ENCODE measurements at regions not wholly inside any gene's neighbourhood (a gene's known extent, or its start where the extent isn't known, plus 50 kb on each side); places are given as distances from the start of the nearest gene placed in this dataset.

GRCh38 chr6:144899161-144899560 lies 614.0 kb downstream of the UTRN start:
- TF ChIP-seq, protein P1, sequence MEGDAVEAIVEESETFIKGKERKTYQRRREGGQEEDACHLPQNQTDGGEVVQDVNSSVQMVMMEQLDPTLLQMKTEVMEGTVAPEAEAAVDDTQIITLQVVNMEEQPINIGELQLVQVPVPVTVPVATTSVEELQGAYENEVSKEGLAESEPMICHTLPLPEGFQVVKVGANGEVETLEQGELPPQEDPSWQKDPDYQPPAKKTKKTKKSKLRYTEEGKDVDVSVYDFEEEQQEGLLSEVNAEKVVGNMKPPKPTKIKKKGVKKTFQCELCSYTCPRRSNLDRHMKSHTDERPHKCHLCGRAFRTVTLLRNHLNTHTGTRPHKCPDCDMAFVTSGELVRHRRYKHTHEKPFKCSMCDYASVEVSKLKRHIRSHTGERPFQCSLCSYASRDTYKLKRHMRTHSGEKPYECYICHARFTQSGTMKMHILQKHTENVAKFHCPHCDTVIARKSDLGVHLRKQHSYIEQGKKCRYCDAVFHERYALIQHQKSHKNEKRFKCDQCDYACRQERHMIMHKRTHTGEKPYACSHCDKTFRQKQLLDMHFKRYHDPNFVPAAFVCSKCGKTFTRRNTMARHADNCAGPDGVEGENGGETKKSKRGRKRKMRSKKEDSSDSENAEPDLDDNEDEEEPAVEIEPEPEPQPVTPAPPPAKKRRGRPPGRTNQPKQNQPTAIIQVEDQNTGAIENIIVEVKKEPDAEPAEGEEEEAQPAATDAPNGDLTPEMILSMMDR (IDR thresholded peaks at IDR 0.05) = no peak
- TF ChIP-seq ZFX (IDR thresholded peaks at IDR 0.05; ENCODE audit: borderline replicate concordance) = no peak

All from 22Rv1 (cell line).